Uterus (tissue), 3 donors: ENCODE measurements at regions not wholly inside any gene's neighbourhood (a gene's known extent, or its start where the extent isn't known, plus 50 kb on each side); places are given as distances from the start of the nearest gene placed in this dataset.

Experiments
- DNase-seq, 2 donors: peaks; one replicate each; pipeline ENCODE4 v3.0.0-alpha.2; 2019 to 2020
- H3K27ac ChIP-seq, 2 donors: fragments of 200-600 bp; sonication (generic); 1 replicate in 1 of 2; 2 replicates in 1 of 2; pipeline ENCODE4 v1.5.1; 2016 to 2018
- H3K27me3 ChIP-seq, 2 donors: fragments of 200-600 bp; sonication (generic); one replicate each; pipeline ENCODE4 v1.5.1; 2018 to 2019; ENCODE audit warnings: control low read depth in 1 of 2
- H3K36me3 ChIP-seq, 2 donors: fragments of 200-600 bp; sonication (generic); one replicate each; pipeline ENCODE4 v1.5.1; 2019; ENCODE audit warnings: control low read depth in 1 of 2
- H3K4me1 ChIP-seq, 2 donors: fragments of 200-600 bp; sonication (generic); one replicate each; pipeline ENCODE4 v1.5.1; 2018 to 2019; ENCODE audit warnings: control low read depth in 1 of 2
- H3K4me3 ChIP-seq, 2 donors: fragments of 200-600 bp; sonication (generic); 1 replicate in 1 of 2; 2 replicates in 1 of 2; pipeline ENCODE4 v1.5.1; 2018 to 2019; ENCODE audit warnings: mild to moderate bottlenecking in 1 of 2
- H3K9me3 ChIP-seq, 2 donors: fragments of 200-600 bp; sonication (generic); one replicate each; pipeline ENCODE4 v1.5.1; 2019; ENCODE audit warnings: control low read depth in 1 of 2
- CTCF ChIP-seq, 4 experiments: fragments of 200-600 bp in 2 of 4; fragments of 450-650 bp in 2 of 4; sonication (generic) in 2 of 4; IDR thresholded peaks; one replicate each; pipeline ENCODE4 v1.5.1; 2016 to 2019; ENCODE audit warnings: antibody characterized with exemption in 4 of 4, mild to moderate bottlenecking in 2 of 4, moderate library complexity in 1 of 4
- POLR2A ChIP-seq, 2 donors: fragments of 450-650 bp; IDR thresholded peaks; one replicate each; pipeline ENCODE4 v1.6.1; 2016; ENCODE audit warnings: antibody characterized with exemption in 2 of 2, mild to moderate bottlenecking in 1 of 2, moderate library complexity in 1 of 2
- intact Hi-C: fragments of 100-400 bp; cut with DNase I; formaldehyde crosslinking; loops from one replicate; pipeline ENCODE4 v1.15.1; 2023; ENCODE audit warnings: low total_unique reads
- donor health status: DM: yes; HTN: yes; CAD: no.

- DNase-seq: no peak
- Histone ChIP-seq H3K36me3 (no peaks in the 10 kb centered on the region), H3K4me3 (no peak overlapping the region), H3K4me1 (no peaks in the 10 kb centered on the region), H3K9me3 (no peaks in the 10 kb centered on the region), H3K27ac (no peak overlapping the region), H3K27me3 (no peaks in the 10 kb centered on the region)
- TF ChIP-seq CTCF (IDR thresholded peaks at IDR 0.05) (no peak), POLR2A (IDR thresholded peaks at IDR 0.05) (no peak)
- intact Hi-C loops: no loop called here
Observed at GRCh38 chr3:66744986-66745385, 244.2 kb upstream of the LRIG1 start.

- Histone ChIP-seq H3K4me1 (no peaks in the 10 kb centered on the region), H3K36me3 (no peaks in the 10 kb centered on the region), H3K4me3 (no peak overlapping the region), H3K27ac (no peak overlapping the region), H3K9me3 (no peaks in the 10 kb centered on the region), H3K27me3 (no peaks in the 10 kb centered on the region)
- TF ChIP-seq CTCF (IDR thresholded peaks at IDR 0.05) (no peak), POLR2A (IDR thresholded peaks at IDR 0.05) (no peak)
- intact Hi-C loops: no loop called here
- no peak for DNase-seq
Observed at GRCh38 chr3:66747261-66747660, 246.4 kb upstream of the LRIG1 start.

- Histone ChIP-seq H3K9me3 (no peaks in the 10 kb centered on the region), H3K27ac (no peak overlapping the region), H3K4me3 (no peak overlapping the region), H3K36me3 (no peaks in the 10 kb centered on the region), H3K27me3 (no peaks in the 10 kb centered on the region), H3K4me1 (no peaks in the 10 kb centered on the region)
- intact Hi-C loops: no loop called here
- DNase-seq: no peak
- TF ChIP-seq POLR2A (IDR thresholded peaks at IDR 0.05): no peak
- no peak for TF ChIP-seq CTCF (IDR thresholded peaks at IDR 0.05)
Observed at GRCh38 chr3:66747696-66748095, 246.9 kb upstream of the LRIG1 start.

- Histone ChIP-seq H3K27ac (no peak overlapping the region), H3K4me1 (no peaks in the 10 kb centered on the region), H3K36me3 (no peaks in the 10 kb centered on the region), H3K9me3 (no peaks in the 10 kb centered on the region), H3K27me3 (no peaks in the 10 kb centered on the region), H3K4me3 (no peak overlapping the region)
- TF ChIP-seq POLR2A (IDR thresholded peaks at IDR 0.05): no peak
- no peak for TF ChIP-seq CTCF (IDR thresholded peaks at IDR 0.05)
- intact Hi-C loops: no loop called here
- DNase-seq: no peak
Observed at GRCh38 chr3:66748175-66748876, 247.5 kb upstream of the LRIG1 start.

GRCh38 chr3:66751842-66752241 is 246.3 kb upstream of the KBTBD8 start:
- Histone ChIP-seq H3K36me3 (no peaks in the 10 kb centered on the region), H3K27ac (no peak overlapping the region), H3K27me3 (no peaks in the 10 kb centered on the region), H3K4me1 (no peaks in the 10 kb centered on the region), H3K4me3 (no peak overlapping the region), H3K9me3 (no peaks in the 10 kb centered on the region)
- no peak for DNase-seq
- no peak for TF ChIP-seq CTCF (IDR thresholded peaks at IDR 0.05)
- intact Hi-C loops: no loop called here
